ENCODE measurements at regions not wholly inside any gene's neighbourhood (a gene's known extent, or its start where the extent isn't known, plus 50 kb on each side); places are given as distances from the start of the nearest gene placed in this dataset.

- DNase-seq (ENCODE audit: low read depth, low spot score): no peak
- Histone ChIP-seq H2AFZ (ENCODE audit: low read depth, low read length, poor library complexity, severe bottlenecking) (no peak overlapping the region), H3K4me3 (replicated peaks in 1 of 2; ENCODE audit: low read depth in 1 of 2, low read length in 2 of 2) (no peak overlapping the region), H3K27ac (ENCODE audit: low read depth, low read length) (no peak overlapping the region), H3K9me3 (ENCODE audit: control insufficient read depth in 1 of 2, insufficient read depth in 1 of 2, low read depth in 1 of 2, low read length in 2 of 2) (no peaks in the 10 kb centered on the region), H3K27me3 (ENCODE audit: insufficient read depth, low read length) (peaks cover 16% of the 10 kb centered on the region; the same call in 1 of the 2 replicates), H3K9ac (ENCODE audit: low read length) (no peak overlapping the region), H3K36me3 (ENCODE audit: control insufficient read depth in 1 of 2, insufficient read depth in 2 of 2, low read length in 2 of 2) (no peaks in the 10 kb centered on the region), H3K79me2 (ENCODE audit: insufficient read depth, low read length) (no peaks in the 10 kb centered on the region), H4K20me1 (ENCODE audit: insufficient read depth) (no peaks in the 10 kb centered on the region), H3K9me2 (ENCODE audit: insufficient read depth) (no peaks in the 10 kb centered on the region), H3K4me2 (ENCODE audit: low read length) (no peak overlapping the region), H3K4me1 (ENCODE audit: control insufficient read depth in 1 of 2, insufficient read depth in 2 of 2, low read length in 2 of 2) (no peaks in the 10 kb centered on the region)
- intact Hi-C loops (cut with micrococcal nuclease): no loop called here
- no TSS peak for BruUV-seq (replicated peaks)
- TF ChIP-seq POLR2A (IDR thresholded peaks at IDR 0.05; ENCODE audit: borderline replicate concordance, extremely low read depth, insufficient read depth, insufficient read length) (no peak), EZH2phosphoT487 (IDR thresholded peaks at IDR 0.05; ENCODE audit: borderline replicate concordance) (no peak), CBX3 (IDR thresholded peaks at IDR 0.05; ENCODE audit: low read depth) (no peak), ATF3 (IDR thresholded peaks at IDR 0.05) (no peak), POLR2AphosphoS5 (IDR thresholded peaks at IDR 0.05; ENCODE audit: low read depth, low read length) (no peak), SRF (IDR thresholded peaks at IDR 0.05; ENCODE audit: low read depth) (no peak), MAX (IDR thresholded peaks at IDR 0.05) (no peak), REST (IDR thresholded peaks at IDR 0.05; ENCODE audit: low read depth) (no peak), SIN3A (IDR thresholded peaks at IDR 0.05; ENCODE audit: low read depth) (no peak), JUND (IDR thresholded peaks at IDR 0.05) (no peak), CTCF (IDR thresholded peaks at IDR 0.05 in 2 of 3, conservative IDR thresholded peaks at IDR 0.05 in 1 of 3; ENCODE audit: borderline replicate concordance in 1 of 3, insufficient read depth in 1 of 3, low read depth in 2 of 3, low read length in 2 of 3) (no peak), EGR1 (IDR thresholded peaks at IDR 0.05; ENCODE audit: low read depth) (no peak), SP1 (IDR thresholded peaks at IDR 0.05; ENCODE audit: low read depth) (no peak)
- ChIA-PET RAD21 (ENCODE audit: low non-redundant PET in 1 of 2, low total read pairs in 2 of 2, uncharacterized antibody in 2 of 2, unreplicated experiment in 2 of 2) (no interaction called here), POLR2A (interaction anchor here (0.7 kb wide), 1 partner anchor 28 kb away, joined by 3 read pairs; no protein-coding TSS in a partner anchor), CTCF (no interaction called here)
- ATAC-seq: no peak
These were observed 65.3 kb upstream of the NTRK2 start for GRCh38 chr9:84604223-84604622.

All from HCT116 (cell line).